ENCODE measurements at regions not wholly inside any gene's neighbourhood (a gene's known extent, or its start where the extent isn't known, plus 50 kb on each side); places are given as distances from the start of the nearest gene placed in this dataset.
A peak's percentile ranks its signal among the peaks of the same experiment; 100 is the strongest.

DNA sequence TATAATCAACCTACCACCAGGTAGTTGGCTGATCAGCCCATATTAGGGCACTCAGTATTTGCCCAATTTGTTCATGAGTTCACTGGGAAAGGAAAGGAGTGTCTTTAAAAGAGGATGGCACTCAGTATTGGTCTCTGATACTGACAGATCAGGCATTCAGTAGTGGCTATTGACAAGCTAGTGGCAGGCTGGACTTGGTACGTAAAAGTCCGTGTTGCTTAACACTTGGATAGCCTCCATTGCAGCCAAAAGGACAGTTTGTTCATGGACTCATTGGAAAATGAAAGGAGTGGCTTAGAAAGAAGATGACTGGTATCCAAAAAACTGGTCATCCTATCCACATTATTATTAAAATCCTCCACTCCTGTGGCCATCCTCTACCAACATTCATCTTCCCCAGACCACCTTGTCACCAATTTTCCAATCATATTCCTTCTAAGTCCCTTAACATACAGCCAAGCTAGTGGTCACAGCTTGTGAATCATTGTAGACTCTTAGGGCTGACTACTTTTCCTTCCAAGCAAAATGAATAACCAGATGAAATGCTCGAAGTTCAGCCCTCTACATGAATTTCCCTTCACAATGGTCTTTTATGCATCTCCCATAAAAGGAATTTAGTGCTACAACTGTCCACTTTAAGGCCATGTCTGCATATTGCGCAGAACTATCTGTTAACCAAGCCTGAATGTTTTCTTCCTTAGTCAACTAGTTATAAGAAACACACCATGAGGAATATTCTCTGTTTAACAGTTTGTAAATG, 78.6 kb upstream of the MAGI2 start:
- H3K4me1 ChIP-seq (ENCODE audit: insufficient read depth, low read length), result peaks cover 9% of the 10 kb centered on the region
- no peaks in the 10 kb centered on the region for H3K79me2 ChIP-seq (ENCODE audit: insufficient read depth, low read length)
- H3K36me3 ChIP-seq (ENCODE audit: insufficient read depth, low read length), result no peaks in the 10 kb centered on the region
- TF ChIP-seq, protein P1, sequence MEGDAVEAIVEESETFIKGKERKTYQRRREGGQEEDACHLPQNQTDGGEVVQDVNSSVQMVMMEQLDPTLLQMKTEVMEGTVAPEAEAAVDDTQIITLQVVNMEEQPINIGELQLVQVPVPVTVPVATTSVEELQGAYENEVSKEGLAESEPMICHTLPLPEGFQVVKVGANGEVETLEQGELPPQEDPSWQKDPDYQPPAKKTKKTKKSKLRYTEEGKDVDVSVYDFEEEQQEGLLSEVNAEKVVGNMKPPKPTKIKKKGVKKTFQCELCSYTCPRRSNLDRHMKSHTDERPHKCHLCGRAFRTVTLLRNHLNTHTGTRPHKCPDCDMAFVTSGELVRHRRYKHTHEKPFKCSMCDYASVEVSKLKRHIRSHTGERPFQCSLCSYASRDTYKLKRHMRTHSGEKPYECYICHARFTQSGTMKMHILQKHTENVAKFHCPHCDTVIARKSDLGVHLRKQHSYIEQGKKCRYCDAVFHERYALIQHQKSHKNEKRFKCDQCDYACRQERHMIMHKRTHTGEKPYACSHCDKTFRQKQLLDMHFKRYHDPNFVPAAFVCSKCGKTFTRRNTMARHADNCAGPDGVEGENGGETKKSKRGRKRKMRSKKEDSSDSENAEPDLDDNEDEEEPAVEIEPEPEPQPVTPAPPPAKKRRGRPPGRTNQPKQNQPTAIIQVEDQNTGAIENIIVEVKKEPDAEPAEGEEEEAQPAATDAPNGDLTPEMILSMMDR (IDR thresholded peaks at IDR 0.05; ENCODE audit: extremely low read depth, low read depth, low read length), result no peak
- no peak for DNase-seq (ENCODE audit: insufficient read length, low spot score, missing footprints)
- no peak overlapping the region for H3K4me2 ChIP-seq (ENCODE audit: insufficient read depth, low read length)
- no peaks in the 10 kb centered on the region for H4K20me1 ChIP-seq (ENCODE audit: insufficient read depth, low read length)
- H3K27me3 ChIP-seq (ENCODE audit: insufficient read depth, low read length), result no peaks in the 10 kb centered on the region
- H3K4me3 ChIP-seq (ENCODE audit: insufficient read depth, low read length), result no peak overlapping the region
- H3K27ac ChIP-seq (ENCODE audit: low read depth, low read length), result no peak overlapping the region
- no peaks in the 10 kb centered on the region for H3K9me3 ChIP-seq (ENCODE audit: low read depth, low read length)
- H2AFZ ChIP-seq (ENCODE audit: low read length), result no peak overlapping the region

DNA sequence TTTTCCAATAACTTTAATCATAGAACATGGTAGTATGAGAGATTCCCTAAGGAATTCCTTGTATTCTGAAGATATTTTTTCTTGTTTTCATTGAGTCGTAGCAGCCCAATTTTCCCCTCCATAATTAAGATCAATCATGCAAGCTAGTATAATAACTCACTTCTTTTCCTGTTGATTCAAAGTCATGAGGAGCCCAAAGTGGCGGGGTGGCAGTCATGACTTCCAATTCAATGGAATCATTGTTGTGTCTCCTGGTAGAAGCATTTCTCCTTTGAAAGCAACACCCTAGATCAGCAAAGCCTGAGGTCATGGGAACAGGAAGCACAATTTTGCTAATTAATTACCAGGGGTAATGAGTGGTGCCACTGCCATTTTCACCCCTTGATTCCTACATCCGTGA, 77.6 kb upstream of the MAGI2 start:
- H3K9me3 ChIP-seq (ENCODE audit: low read depth, low read length), result no peaks in the 10 kb centered on the region
- no peak overlapping the region for H2AFZ ChIP-seq (ENCODE audit: low read length)
- no peak overlapping the region for H3K4me3 ChIP-seq (ENCODE audit: insufficient read depth, low read length)
- H3K27me3 ChIP-seq (ENCODE audit: insufficient read depth, low read length), result no peaks in the 10 kb centered on the region
- H3K4me1 ChIP-seq (ENCODE audit: insufficient read depth, low read length), result peaks cover 9% of the 10 kb centered on the region
- no peak overlapping the region for H3K4me2 ChIP-seq (ENCODE audit: insufficient read depth, low read length)
- H4K20me1 ChIP-seq (ENCODE audit: insufficient read depth, low read length), result no peaks in the 10 kb centered on the region
- H3K79me2 ChIP-seq (ENCODE audit: insufficient read depth, low read length), result no peaks in the 10 kb centered on the region
- no peaks in the 10 kb centered on the region for H3K36me3 ChIP-seq (ENCODE audit: insufficient read depth, low read length)
- TF ChIP-seq, protein P1 (IDR thresholded peaks at IDR 0.05; ENCODE audit: extremely low read depth, low read depth, low read length), result no peak
- DNase-seq (ENCODE audit: insufficient read length, low spot score, missing footprints), result no peak
- H3K27ac ChIP-seq (ENCODE audit: low read depth, low read length), result no peak overlapping the region

DNA sequence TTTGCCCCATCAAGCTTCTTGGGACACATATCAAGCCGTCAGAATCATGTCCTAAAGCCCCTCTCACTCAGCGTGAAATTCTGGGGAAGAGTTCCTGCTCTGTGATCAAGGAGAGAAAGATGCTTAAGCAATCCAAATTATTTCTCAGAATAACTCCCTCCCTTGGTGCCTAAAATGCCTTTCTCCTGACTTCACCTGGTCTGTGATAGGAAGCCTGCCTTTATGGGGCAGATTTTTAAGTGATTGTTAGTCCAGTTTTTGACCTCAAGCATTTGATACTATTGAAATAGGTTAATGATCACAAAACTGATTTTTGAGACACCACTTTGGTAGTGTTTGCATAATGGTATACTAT, 76.4 kb upstream of the MAGI2 start:
- TF ChIP-seq, protein P1 (IDR thresholded peaks at IDR 0.05; ENCODE audit: extremely low read depth, low read depth, low read length), result no peak
- no peaks in the 10 kb centered on the region for H4K20me1 ChIP-seq (ENCODE audit: insufficient read depth, low read length)
- no peak overlapping the region for H3K27ac ChIP-seq (ENCODE audit: low read depth, low read length)
- peaks cover 9% of the 10 kb centered on the region for H3K4me1 ChIP-seq (ENCODE audit: insufficient read depth, low read length)
- H3K4me3 ChIP-seq (ENCODE audit: insufficient read depth, low read length), result no peak overlapping the region
- H3K27me3 ChIP-seq (ENCODE audit: insufficient read depth, low read length), result no peaks in the 10 kb centered on the region
- peak overlapping the region; percentile 22 for H2AFZ ChIP-seq (ENCODE audit: low read length)
- no peak overlapping the region for H3K4me2 ChIP-seq (ENCODE audit: insufficient read depth, low read length)
- no peak for DNase-seq (ENCODE audit: insufficient read length, low spot score, missing footprints)
- no peaks in the 10 kb centered on the region for H3K36me3 ChIP-seq (ENCODE audit: insufficient read depth, low read length)
- no peaks in the 10 kb centered on the region for H3K9me3 ChIP-seq (ENCODE audit: low read depth, low read length)
- H3K79me2 ChIP-seq (ENCODE audit: insufficient read depth, low read length), result no peaks in the 10 kb centered on the region

GRCh38 chr7:79529214-79529880, 75.9 kb upstream of the MAGI2 start:
- Histone ChIP-seq H3K27ac (ENCODE audit: low read depth, low read length) (no peak overlapping the region), H3K9me3 (ENCODE audit: low read depth, low read length) (no peaks in the 10 kb centered on the region), H3K27me3 (ENCODE audit: insufficient read depth, low read length) (no peaks in the 10 kb centered on the region), H2AFZ (ENCODE audit: low read length) (peak overlapping the region; percentile 22), H3K79me2 (ENCODE audit: insufficient read depth, low read length) (no peaks in the 10 kb centered on the region), H3K36me3 (ENCODE audit: insufficient read depth, low read length) (no peaks in the 10 kb centered on the region), H4K20me1 (ENCODE audit: insufficient read depth, low read length) (no peaks in the 10 kb centered on the region), H3K4me3 (ENCODE audit: insufficient read depth, low read length) (no peak overlapping the region), H3K4me1 (ENCODE audit: insufficient read depth, low read length) (peaks cover 9% of the 10 kb centered on the region), H3K4me2 (ENCODE audit: insufficient read depth, low read length) (no peak overlapping the region)
- TF ChIP-seq, protein P1 (IDR thresholded peaks at IDR 0.05; ENCODE audit: extremely low read depth, low read depth, low read length), result no peak
- no peak for DNase-seq (ENCODE audit: insufficient read length, low spot score, missing footprints)
